ENCODE measurements at regions not wholly inside any gene's neighbourhood (a gene's known extent, or its start where the extent isn't known, plus 50 kb on each side); places are given as distances from the start of the nearest gene placed in this dataset.
A peak's percentile ranks its signal among the peaks of the same experiment; 100 is the strongest.

DNA sequence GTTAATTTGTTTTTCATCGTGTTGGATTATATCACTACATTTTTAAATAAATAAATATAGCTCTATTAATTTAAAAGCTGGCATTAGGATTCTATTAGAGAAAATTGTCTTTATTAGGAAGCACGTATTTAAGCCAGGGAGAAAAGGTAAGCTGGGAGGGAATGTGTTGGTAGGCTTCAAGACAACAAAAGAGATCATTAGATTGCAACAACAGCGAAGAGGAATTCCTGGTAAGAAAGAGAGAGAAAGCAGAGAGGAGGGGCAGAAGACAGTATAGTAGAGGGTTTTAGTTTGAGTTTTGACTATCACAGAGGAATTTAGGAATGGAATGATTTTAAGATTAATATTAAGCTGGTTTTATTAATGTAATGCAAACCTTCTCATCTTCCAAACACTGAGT is 613.6 kb upstream of the USP15 start:
- Histone ChIP-seq H3K9ac (no peak overlapping the region), H4K20me1 (ENCODE audit: insufficient read depth) (no peaks in the 10 kb centered on the region), H3K27ac (no peak overlapping the region), H3K27me3 (replicated peaks; ENCODE audit: insufficient read depth) (no peaks in the 10 kb centered on the region), H2AFZ (no peak overlapping the region), H3F3A (ENCODE audit: insufficient read depth) (no peaks in the 10 kb centered on the region), H3K4me2 (ENCODE audit: unreplicated experiment) (no peak overlapping the region), H3K36me3 (ENCODE audit: low read depth) (no peaks in the 10 kb centered on the region), H3K4me3 (no peak overlapping the region), H3K9me2 (ENCODE audit: insufficient read depth) (no peaks in the 10 kb centered on the region), H3K9me3 (ENCODE audit: low read depth) (no peaks in the 10 kb centered on the region), H3K4me1 (ENCODE audit: insufficient read depth) (no peaks in the 10 kb centered on the region), H3K79me2 (ENCODE audit: insufficient read depth) (no peaks in the 10 kb centered on the region)
- WGBS, 2 experiments (ENCODE audit: low coverage in 1 of 2, low lambda C conversion rate in 2 of 2, missing lambda C conversion rate in 2 of 2): 45 to 47% methylated on average over 3 of the region's 3 CpGs
- TF ChIP-seq EZH2 (IDR thresholded peaks at IDR 0.05; ENCODE audit: insufficient read depth, poor library complexity, severe bottlenecking) (no peak), EZH2phosphoT487 (IDR thresholded peaks at IDR 0.05; ENCODE audit: insufficient read depth, low read depth) (no peak)
- in situ Hi-C loops (cut with MboI): loop anchor here (25.0 kb wide), 1 partner anchor 109 kb away; no protein-coding TSS in a partner anchor
- no peak for DNase-seq

DNA sequence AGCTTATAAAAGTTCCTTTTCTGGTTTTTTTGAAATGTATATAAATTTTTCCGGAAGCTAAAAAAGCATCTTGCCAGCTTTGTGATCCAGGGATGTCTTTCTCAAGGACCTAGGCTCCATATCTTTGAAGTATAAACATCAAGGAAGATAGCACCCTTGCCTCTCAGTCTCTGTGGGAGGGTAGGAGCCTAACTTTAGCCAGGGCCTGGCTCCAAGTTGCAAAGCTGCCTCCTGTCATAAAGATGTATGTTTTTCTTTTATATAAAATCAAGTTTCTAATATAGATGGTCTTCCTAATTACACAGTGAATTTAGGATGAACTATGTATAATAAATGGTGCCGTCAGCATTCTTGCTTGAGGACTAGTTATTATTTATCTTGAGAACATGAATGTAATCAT is 612.6 kb upstream of the USP15 start:
- Histone ChIP-seq H3F3A (ENCODE audit: insufficient read depth) (no peaks in the 10 kb centered on the region), H3K27me3 (replicated peaks; ENCODE audit: insufficient read depth) (no peaks in the 10 kb centered on the region), H3K36me3 (ENCODE audit: low read depth) (no peaks in the 10 kb centered on the region), H4K20me1 (ENCODE audit: insufficient read depth) (no peaks in the 10 kb centered on the region), H2AFZ (no peak overlapping the region), H3K4me1 (ENCODE audit: insufficient read depth) (no peaks in the 10 kb centered on the region), H3K27ac (no peak overlapping the region), H3K79me2 (ENCODE audit: insufficient read depth) (no peaks in the 10 kb centered on the region), H3K9ac (no peak overlapping the region), H3K9me3 (ENCODE audit: low read depth) (no peaks in the 10 kb centered on the region), H3K4me3 (no peak overlapping the region), H3K4me2 (ENCODE audit: unreplicated experiment) (no peak overlapping the region), H3K9me2 (ENCODE audit: insufficient read depth) (no peaks in the 10 kb centered on the region)
- WGBS, 2 experiments (ENCODE audit: low coverage in 1 of 2, low lambda C conversion rate in 2 of 2, missing lambda C conversion rate in 2 of 2): 56 to 69% methylated on average over 2 of the region's 2 CpGs
- in situ Hi-C loops (cut with MboI): loop anchor here (25.0 kb wide), 1 partner anchor 110 kb away; no protein-coding TSS in a partner anchor
- DNase-seq: no peak
- TF ChIP-seq EZH2 (IDR thresholded peaks at IDR 0.05; ENCODE audit: insufficient read depth, poor library complexity, severe bottlenecking) (no peak), EZH2phosphoT487 (IDR thresholded peaks at IDR 0.05; ENCODE audit: insufficient read depth, low read depth) (no peak)

DNA sequence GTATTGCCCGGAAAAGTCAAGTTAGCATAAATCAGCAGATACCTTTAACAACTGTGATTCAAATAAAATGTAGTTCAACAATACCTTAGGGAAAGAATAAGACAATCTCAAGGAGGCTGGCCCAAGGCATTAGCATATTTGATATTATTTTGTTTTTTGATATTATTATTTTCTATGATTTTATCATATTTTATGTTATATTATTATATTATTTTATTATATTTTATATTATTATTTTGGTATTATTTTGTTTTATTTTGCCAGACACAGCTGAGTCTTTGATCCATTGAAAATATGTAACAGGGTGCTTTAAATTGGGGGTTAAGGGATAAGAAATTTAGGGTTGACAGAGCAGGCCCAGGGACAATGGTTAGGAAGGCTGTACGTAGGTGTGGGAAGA is 607.9 kb upstream of the USP15 start:
- H3F3A ChIP-seq (ENCODE audit: insufficient read depth): no peaks in the 10 kb centered on the region
- H3K4me1 ChIP-seq (ENCODE audit: insufficient read depth): no peaks in the 10 kb centered on the region
- H3K36me3 ChIP-seq (ENCODE audit: low read depth): no peaks in the 10 kb centered on the region
- H2AFZ ChIP-seq: no peak overlapping the region
- H3K9me3 ChIP-seq (ENCODE audit: low read depth): no peaks in the 10 kb centered on the region
- in situ Hi-C loops (cut with MboI): no loop called here
- no peak for DNase-seq
- WGBS, 2 experiments (ENCODE audit: low coverage in 1 of 2, low lambda C conversion rate in 2 of 2, missing lambda C conversion rate in 2 of 2): 82 to 100% methylated on average over 2 of the region's 2 CpGs
- no peak overlapping the region for H3K4me3 ChIP-seq
- no peak overlapping the region for H3K9ac ChIP-seq
- no peaks in the 10 kb centered on the region for H3K27me3 ChIP-seq (replicated peaks; ENCODE audit: insufficient read depth)
- no peaks in the 10 kb centered on the region for H3K79me2 ChIP-seq (ENCODE audit: insufficient read depth)
- H3K27ac ChIP-seq: no peak overlapping the region
- H3K4me2 ChIP-seq (ENCODE audit: unreplicated experiment): no peak overlapping the region
- no peak for TF ChIP-seq EZH2 (IDR thresholded peaks at IDR 0.05; ENCODE audit: insufficient read depth, poor library complexity, severe bottlenecking)
- TF ChIP-seq EZH2phosphoT487 (IDR thresholded peaks at IDR 0.05; ENCODE audit: insufficient read depth, low read depth): no peak
- no peaks in the 10 kb centered on the region for H4K20me1 ChIP-seq (ENCODE audit: insufficient read depth)
- H3K9me2 ChIP-seq (ENCODE audit: insufficient read depth): no peaks in the 10 kb centered on the region

DNA sequence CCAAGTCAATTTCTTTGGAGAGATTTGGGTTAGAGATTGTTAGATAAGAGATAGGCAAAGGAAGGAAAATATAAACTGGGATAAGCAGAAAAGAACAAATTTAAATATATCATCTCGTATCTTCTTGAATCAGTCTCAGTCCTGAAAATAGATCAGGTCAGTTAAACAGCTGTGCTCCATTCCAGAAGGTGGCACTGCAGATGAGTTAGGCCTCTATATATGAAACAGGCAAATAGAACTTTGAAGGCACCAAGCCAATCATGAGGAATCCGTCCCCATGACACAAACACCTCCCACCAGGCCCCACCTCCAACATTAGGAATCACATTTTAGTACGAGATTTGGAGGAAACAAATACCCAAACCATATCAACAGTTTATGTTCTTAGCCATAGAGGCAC is 605.5 kb upstream of the USP15 start:
- Histone ChIP-seq H3K4me2 (ENCODE audit: unreplicated experiment) (no peak overlapping the region), H3K27me3 (replicated peaks; ENCODE audit: insufficient read depth) (no peaks in the 10 kb centered on the region), H3K9me2 (ENCODE audit: insufficient read depth) (no peaks in the 10 kb centered on the region), H3K27ac (no peak overlapping the region), H3K4me3 (no peak overlapping the region), H3K4me1 (ENCODE audit: insufficient read depth) (no peaks in the 10 kb centered on the region), H4K20me1 (ENCODE audit: insufficient read depth) (no peaks in the 10 kb centered on the region), H3K36me3 (ENCODE audit: low read depth) (no peaks in the 10 kb centered on the region), H2AFZ (no peak overlapping the region), H3K9ac (no peak overlapping the region), H3F3A (ENCODE audit: insufficient read depth) (no peaks in the 10 kb centered on the region), H3K79me2 (ENCODE audit: insufficient read depth) (no peaks in the 10 kb centered on the region), H3K9me3 (ENCODE audit: low read depth) (no peaks in the 10 kb centered on the region)
- DNase-seq: peak; percentile 34
- TF ChIP-seq EZH2phosphoT487 (IDR thresholded peaks at IDR 0.05; ENCODE audit: insufficient read depth, low read depth) (no peak), EZH2 (IDR thresholded peaks at IDR 0.05; ENCODE audit: insufficient read depth, poor library complexity, severe bottlenecking) (no peak)
- 30% methylated on average over 3 of the region's 3 CpGs for WGBS, 2 experiments (ENCODE audit: low coverage in 1 of 2, low lambda C conversion rate in 2 of 2, missing lambda C conversion rate in 2 of 2)
- in situ Hi-C loops (cut with MboI): no loop called here

DNA sequence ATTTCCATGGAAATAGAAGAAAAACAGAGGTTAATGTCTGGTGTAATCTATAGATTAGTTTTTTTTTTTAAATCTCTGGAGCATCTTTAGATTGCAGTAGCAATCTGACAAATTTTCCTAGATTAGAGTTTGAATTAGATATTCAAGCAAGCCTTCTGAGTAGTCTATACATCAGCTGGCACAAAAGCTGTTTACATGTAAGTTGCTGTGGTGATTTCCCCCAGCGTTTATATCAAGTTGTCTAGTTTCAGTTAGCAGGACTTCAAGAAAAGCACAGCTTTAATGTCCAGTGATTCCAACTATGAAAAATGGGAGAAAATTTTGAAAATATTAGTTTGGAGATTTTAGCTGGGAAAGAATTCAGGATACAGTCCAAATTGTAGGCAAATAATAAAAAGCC is 605.0 kb upstream of the USP15 start:
- Histone ChIP-seq H3K4me1 (ENCODE audit: insufficient read depth) (no peaks in the 10 kb centered on the region), H3K9ac (no peak overlapping the region), H3K27me3 (replicated peaks; ENCODE audit: insufficient read depth) (no peaks in the 10 kb centered on the region), H3K79me2 (ENCODE audit: insufficient read depth) (no peaks in the 10 kb centered on the region), H3K9me2 (ENCODE audit: insufficient read depth) (no peaks in the 10 kb centered on the region), H3K9me3 (ENCODE audit: low read depth) (no peaks in the 10 kb centered on the region), H4K20me1 (ENCODE audit: insufficient read depth) (no peaks in the 10 kb centered on the region), H3F3A (ENCODE audit: insufficient read depth) (no peaks in the 10 kb centered on the region), H3K4me3 (no peak overlapping the region), H3K4me2 (ENCODE audit: unreplicated experiment) (no peak overlapping the region), H3K36me3 (ENCODE audit: low read depth) (no peaks in the 10 kb centered on the region), H3K27ac (no peak overlapping the region), H2AFZ (no peak overlapping the region)
- TF ChIP-seq EZH2phosphoT487 (IDR thresholded peaks at IDR 0.05; ENCODE audit: insufficient read depth, low read depth) (no peak), EZH2 (IDR thresholded peaks at IDR 0.05; ENCODE audit: insufficient read depth, poor library complexity, severe bottlenecking) (no peak)
- DNase-seq: no peak
- WGBS, 2 experiments (ENCODE audit: low coverage in 1 of 2, low lambda C conversion rate in 2 of 2, missing lambda C conversion rate in 2 of 2): 61 to 62% methylated on average over 1 of the region's 1 CpG
- in situ Hi-C loops (cut with MboI): no loop called here
